SJCRH30 (cell line): ENCODE measurements at regions not wholly inside any gene's neighbourhood (a gene's known extent, or its start where the extent isn't known, plus 50 kb on each side); places are given as distances from the start of the nearest gene placed in this dataset.
"Not testable (repeated sequence)": the region's sequence is repeated elsewhere in the genome, so short reads cannot be mapped to it uniquely, and the experiment has no call there.

Experiments
- DNase-seq, 2 experiments: peaks; one replicate each; pipeline ENCODE4 v3.0.0-alpha.2; 2015 to 2020
- H3K27ac ChIP-seq: fragments of 250-450 bp; sonication (Bioruptor Pico); 2 replicates; pipeline ENCODE4 v1.5.1; 2020; ENCODE audit warnings: mild to moderate bottlenecking, moderate library complexity
- H3K27me3 ChIP-seq: fragments of 250-450 bp; sonication (Bioruptor Pico); 2 replicates; pipeline ENCODE4 v1.5.1; 2020; ENCODE audit warnings: mild to moderate bottlenecking, moderate library complexity
- H3K36me3 ChIP-seq: fragments of 250-450 bp; sonication (Bioruptor Pico); 2 replicates; pipeline ENCODE4 v1.5.1; 2020; ENCODE audit warnings: mild to moderate bottlenecking, moderate library complexity
- H3K4me1 ChIP-seq: fragments of 250-450 bp; sonication (Bioruptor Pico); 2 replicates; pipeline ENCODE4 v1.5.1; 2020; ENCODE audit warnings: mild to moderate bottlenecking, moderate library complexity
- H3K4me3 ChIP-seq: fragments of 250-450 bp; sonication (Bioruptor Pico); 2 replicates; pipeline ENCODE4 v1.5.1; 2020; ENCODE audit warnings: mild to moderate bottlenecking, moderate library complexity
- H3K9me3 ChIP-seq: fragments of 250-450 bp; sonication (Bioruptor Pico); replicated peaks from 2 replicates; pipeline ENCODE4 v1.5.1; 2020; ENCODE audit warnings: mild to moderate bottlenecking, moderate library complexity

DNA sequence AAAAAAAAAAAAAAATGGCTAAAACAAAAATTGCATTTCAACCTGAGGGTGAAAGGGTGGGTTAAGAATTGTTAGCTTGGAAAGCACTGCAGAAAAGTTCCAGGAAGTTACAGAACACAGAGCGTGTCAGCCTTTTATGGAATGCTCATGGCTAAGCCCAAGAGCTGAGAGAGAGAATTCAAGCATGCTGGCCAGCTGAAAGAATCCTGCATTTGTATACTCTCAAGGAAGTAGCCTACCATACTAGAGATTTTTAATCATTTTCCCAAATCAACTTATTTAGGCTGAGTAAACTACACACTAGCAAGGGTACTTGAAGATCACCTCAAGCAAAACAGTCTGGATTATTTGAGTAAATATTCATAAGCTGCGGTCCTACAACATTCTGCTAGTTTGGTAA lies 153.9 kb downstream of the KCNJ2 start:
- no peaks in the 10 kb centered on the region for H3K27me3 ChIP-seq

DNA sequence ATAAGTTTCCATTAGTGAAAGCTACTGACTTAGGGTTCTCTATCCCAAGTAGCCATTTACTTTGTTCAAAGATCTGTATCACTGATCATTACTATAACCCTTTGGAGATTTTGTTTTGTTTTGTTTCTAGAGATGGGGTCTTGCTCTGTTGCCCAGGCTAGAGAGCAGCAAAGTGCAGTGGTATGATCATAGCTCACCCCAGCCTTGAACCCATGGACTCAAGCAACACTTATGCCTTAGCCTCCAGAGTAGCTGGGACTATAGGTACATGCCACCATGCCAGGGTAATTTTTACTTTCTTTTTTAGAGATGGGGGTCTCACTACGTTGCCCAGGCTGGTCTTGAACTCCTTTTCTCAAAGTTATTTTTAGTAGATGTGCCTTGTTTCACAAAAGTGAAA lies 154.7 kb downstream of the KCNJ2 start:
- Histone ChIP-seq H3K9me3 (no peaks in the 10 kb centered on the region), H3K27me3 (no peaks in the 10 kb centered on the region), H3K4me3 (no peak overlapping the region), H3K27ac (no peak overlapping the region), H3K4me1 (peaks cover 16% of the 10 kb centered on the region), H3K36me3 (no peaks in the 10 kb centered on the region)
- DNase-seq: no peak

More for the DNA sequence above, 153.9 kb downstream of the KCNJ2 start:
- Histone ChIP-seq H3K9me3 (no peaks in the 10 kb centered on the region), H3K36me3 (no peaks in the 10 kb centered on the region), H3K4me1 (peaks cover 21% of the 10 kb centered on the region), H3K27ac (no peak overlapping the region), H3K4me3 (no peak overlapping the region)
- no peak for DNase-seq

DNA sequence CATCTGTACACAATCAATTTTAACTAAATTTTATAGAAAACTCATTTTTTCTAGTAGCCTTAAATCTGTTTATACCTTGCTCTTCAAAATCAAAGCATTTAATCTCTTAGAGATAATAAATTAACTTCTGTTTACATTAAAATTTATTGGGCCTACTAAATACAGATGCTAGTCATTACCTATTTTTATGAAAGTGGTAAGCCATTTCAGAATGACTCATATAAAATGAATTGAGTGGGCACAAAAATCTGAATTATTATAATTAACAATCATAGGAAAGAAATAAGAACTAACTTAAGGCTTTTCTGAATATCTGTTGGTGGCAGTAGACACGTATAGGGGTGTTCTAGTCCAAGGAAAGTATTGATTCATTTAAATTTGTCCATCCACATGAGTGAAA lies 157.9 kb downstream of the KCNJ2 start:
- DNase-seq: no peak
- H3K9me3 ChIP-seq: no peaks in the 10 kb centered on the region
- H3K4me1 ChIP-seq: no peaks in the 10 kb centered on the region
- no peak overlapping the region for H3K27ac ChIP-seq
- H3K27me3 ChIP-seq: no peaks in the 10 kb centered on the region
- H3K4me3 ChIP-seq: no peak overlapping the region
- H3K36me3 ChIP-seq: no peaks in the 10 kb centered on the region

DNA sequence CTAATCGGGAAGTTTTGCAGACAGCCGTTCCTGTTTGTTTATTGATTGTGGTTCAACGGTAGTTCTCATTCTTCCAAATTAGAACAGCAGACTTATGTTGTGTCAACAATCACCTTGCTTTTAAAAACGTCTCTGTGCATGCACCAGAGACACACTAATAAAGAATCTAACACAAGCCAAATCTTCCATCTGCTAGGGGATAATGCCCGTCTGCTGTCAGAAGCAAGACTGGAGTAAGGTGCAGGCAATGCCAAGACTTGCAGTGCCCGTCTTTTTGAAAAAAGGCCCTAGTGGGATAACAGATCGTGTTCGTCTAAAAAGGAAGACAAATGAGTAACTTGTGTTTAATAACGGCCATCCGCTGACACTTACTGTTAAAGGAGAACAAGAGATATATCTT lies 158.4 kb downstream of the KCNJ2 start:
- no peak overlapping the region for H3K4me3 ChIP-seq
- H3K27ac ChIP-seq: no peak overlapping the region
- no peaks in the 10 kb centered on the region for H3K9me3 ChIP-seq
- DNase-seq: no peak
- no peaks in the 10 kb centered on the region for H3K27me3 ChIP-seq
- no peaks in the 10 kb centered on the region for H3K4me1 ChIP-seq
- no peaks in the 10 kb centered on the region for H3K36me3 ChIP-seq

DNA sequence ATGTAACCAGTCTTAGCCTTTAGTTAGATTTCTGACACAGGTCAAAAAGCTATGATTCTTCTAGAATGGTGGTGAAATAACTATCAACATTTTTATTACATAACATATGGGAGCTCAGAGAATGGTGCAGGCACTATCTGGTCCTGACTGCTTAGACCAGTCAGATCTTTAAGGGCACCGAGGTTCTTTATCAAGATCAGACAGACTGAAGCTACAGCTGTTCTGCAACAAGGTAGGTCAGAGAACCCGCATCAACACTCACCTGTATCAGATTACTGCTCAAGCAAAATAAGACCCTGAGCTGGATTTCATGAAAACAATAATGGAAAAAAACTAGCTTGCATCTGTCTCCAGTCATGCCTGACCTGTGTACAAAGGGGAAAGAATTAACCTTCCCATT lies 160.4 kb downstream of the KCNJ2 start:
- Histone ChIP-seq H3K36me3 (no peaks in the 10 kb centered on the region), H3K27ac (no peak overlapping the region), H3K4me1 (no peaks in the 10 kb centered on the region), H3K9me3 (no peaks in the 10 kb centered on the region), H3K27me3 (no peaks in the 10 kb centered on the region), H3K4me3 (no peak overlapping the region)
- no peak for DNase-seq

DNA sequence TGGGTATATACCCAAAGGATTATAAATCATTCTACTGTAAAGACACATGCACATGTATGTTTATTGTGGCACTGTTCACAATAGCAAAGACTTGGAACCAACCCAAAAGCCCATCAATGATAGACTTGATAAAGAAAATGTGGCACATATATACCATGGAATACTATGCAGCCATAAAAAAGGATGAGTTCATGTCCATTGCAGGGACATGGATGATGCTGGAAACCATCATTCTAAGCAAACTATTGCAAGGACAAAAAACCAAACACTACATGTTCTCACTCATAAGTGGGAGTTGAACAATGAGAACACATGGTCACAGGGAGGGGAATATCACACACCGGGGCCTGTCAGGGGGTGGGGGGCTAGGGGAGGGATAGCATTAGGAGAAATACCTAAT lies 161.7 kb downstream of the KCNJ2 start:
- not testable (repeated sequence) for H3K27me3 ChIP-seq, H3K36me3 ChIP-seq, H3K27ac ChIP-seq, H3K4me3 ChIP-seq, DNase-seq, H3K9me3 ChIP-seq, H3K4me1 ChIP-seq

DNA sequence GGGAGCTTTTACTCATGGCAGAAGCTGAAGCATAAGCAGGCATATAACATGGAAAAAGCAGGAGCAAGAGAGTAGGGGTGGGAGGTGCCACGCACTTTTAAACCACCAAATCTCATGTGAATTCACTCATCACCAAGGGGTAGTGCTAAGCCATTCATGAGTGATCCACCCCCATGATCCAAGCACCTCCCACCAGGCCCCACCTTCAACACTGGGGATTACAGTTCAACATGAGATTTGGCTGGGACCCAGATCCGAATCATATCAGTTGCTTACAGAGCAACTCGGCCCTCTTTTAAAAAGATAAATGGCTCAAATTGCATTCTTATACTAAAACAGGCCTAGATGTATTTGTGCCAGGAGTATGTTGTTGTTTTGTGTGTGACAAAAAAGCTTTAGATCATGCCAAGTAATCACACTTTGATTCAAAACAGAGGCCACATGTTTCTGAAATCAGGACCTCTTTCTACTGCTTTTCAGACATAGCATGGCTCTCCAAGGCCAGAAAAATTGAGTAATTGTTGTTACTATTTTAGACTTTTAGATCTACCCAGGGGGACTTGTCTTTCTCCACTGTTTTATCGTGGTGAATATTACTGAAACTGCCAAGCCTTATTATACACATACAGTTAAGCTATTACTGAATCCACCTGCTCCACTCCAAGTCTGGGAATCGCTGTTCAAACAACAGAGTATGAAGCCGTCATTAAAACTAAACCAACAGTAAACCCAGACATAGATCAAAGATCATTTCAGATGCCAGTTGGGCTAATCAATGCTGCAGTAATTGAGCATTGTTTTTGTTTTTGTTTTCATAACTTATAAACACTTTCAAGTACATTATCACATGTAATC lies 163.3 kb downstream of the KCNJ2 start:
- H3K27ac ChIP-seq: no peak overlapping the region
- no peaks in the 10 kb centered on the region for H3K27me3 ChIP-seq
- no peaks in the 10 kb centered on the region for H3K4me1 ChIP-seq
- DNase-seq: no peak
- H3K36me3 ChIP-seq: no peaks in the 10 kb centered on the region
- no peaks in the 10 kb centered on the region for H3K9me3 ChIP-seq
- no peak overlapping the region for H3K4me3 ChIP-seq

DNA sequence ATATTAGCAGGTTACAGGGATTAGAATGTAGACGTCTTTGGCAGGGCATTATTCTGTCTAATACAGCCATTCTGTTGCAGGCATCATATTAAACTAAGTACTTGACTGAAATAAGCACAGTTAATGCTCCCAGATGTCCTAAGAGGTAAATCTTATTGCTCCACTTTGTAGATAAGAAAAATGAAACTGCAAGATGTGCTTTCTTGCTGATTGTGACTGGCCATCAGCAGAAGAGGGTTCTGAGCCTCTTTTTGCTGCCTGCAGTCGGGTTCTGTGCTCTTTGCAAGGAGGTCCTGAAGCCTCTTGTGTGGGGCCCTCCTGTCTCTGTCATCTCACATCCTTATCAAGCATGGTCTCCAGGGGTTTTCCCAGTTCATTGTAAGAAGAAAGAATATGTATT lies 167.1 kb downstream of the KCNJ2 start:
- no peaks in the 10 kb centered on the region for H3K4me1 ChIP-seq
- DNase-seq: no peak
- no peaks in the 10 kb centered on the region for H3K27me3 ChIP-seq
- no peak overlapping the region for H3K27ac ChIP-seq
- H3K36me3 ChIP-seq: no peaks in the 10 kb centered on the region
- H3K4me3 ChIP-seq: no peak overlapping the region
- no peaks in the 10 kb centered on the region for H3K9me3 ChIP-seq

DNA sequence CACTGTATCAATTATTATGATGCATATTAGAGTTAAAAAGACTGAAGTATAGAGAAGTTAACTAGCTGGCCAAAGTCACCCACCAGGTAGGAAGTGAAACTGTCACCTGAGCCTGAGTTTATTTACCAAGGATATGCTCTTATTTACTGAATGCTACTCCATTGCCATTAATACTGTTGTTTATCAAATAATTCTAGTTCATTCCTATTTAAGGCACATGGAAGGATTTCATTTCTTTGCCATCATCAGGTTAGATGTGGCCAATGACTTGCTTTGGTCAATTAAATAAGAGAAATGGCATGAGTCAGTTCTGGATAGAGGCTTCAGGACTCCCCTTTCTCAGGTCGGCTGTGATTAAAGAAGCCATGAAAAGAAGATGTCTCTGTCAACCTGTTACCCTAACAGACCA lies 169.6 kb downstream of the KCNJ2 start:
- no peaks in the 10 kb centered on the region for H3K9me3 ChIP-seq
- no peak overlapping the region for H3K4me3 ChIP-seq
- H3K27ac ChIP-seq: no peak overlapping the region
- no peaks in the 10 kb centered on the region for H3K27me3 ChIP-seq
- no peaks in the 10 kb centered on the region for H3K36me3 ChIP-seq
- H3K4me1 ChIP-seq: no peaks in the 10 kb centered on the region
- DNase-seq: no peak

DNA sequence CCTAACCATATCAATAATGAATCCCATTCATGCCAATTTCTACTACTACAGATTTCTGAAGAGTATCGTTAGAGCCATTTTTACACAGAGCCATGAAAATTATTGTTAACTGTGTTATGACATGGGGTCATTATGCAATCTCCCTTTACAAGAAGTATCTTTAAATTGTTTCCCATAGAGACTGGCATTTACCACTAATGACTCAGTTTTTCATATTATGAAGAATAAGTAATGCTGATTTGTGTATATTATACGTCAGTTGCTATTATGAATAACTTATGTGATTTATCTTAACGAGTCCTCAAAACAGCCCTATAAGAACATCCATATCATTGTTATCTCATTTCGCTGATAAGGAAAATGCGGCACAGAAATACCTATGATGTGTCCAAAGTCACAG lies 173.8 kb downstream of the KCNJ2 start:
- no peak overlapping the region for H3K27ac ChIP-seq
- H3K9me3 ChIP-seq: no peaks in the 10 kb centered on the region
- H3K27me3 ChIP-seq: no peaks in the 10 kb centered on the region
- H3K4me3 ChIP-seq: no peak overlapping the region
- H3K4me1 ChIP-seq: no peaks in the 10 kb centered on the region
- H3K36me3 ChIP-seq: no peaks in the 10 kb centered on the region
- no peak for DNase-seq

DNA sequence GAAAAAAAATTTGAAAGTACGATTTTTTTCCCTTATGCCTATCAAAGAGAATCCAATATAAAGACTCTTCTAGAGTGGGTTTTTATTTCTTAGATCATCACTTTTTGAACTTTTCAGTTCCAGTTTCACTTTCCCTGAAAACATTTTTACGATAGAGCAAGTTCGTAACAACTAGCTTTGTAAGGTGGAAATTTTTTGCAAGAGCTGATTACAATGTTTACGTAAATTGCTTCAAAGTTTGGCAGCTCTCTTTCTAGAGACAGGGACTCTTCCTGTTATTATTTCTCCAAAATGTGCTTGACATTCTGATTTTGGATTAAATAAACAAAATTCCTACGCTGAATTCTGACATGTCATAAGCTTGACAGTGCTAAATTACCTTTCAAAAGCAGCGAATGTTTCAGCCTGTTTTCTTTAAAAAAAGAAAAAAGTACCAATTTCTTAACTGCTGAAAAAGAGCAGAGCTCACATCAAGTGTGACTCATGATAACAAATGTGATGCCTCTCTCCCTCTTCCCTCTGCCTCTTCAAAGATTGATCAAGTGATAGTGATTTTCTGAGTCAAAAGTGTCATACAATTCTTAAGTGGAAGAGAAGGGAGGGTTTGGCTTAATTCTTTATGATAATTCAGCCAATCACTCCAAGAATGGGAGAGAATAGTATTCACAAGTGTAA lies 175.2 kb downstream of the KCNJ2 start:
- Histone ChIP-seq H3K36me3 (no peaks in the 10 kb centered on the region), H3K4me3 (no peak overlapping the region), H3K27ac (no peak overlapping the region), H3K4me1 (no peaks in the 10 kb centered on the region), H3K9me3 (no peaks in the 10 kb centered on the region), H3K27me3 (no peaks in the 10 kb centered on the region)
- no peak for DNase-seq

DNA sequence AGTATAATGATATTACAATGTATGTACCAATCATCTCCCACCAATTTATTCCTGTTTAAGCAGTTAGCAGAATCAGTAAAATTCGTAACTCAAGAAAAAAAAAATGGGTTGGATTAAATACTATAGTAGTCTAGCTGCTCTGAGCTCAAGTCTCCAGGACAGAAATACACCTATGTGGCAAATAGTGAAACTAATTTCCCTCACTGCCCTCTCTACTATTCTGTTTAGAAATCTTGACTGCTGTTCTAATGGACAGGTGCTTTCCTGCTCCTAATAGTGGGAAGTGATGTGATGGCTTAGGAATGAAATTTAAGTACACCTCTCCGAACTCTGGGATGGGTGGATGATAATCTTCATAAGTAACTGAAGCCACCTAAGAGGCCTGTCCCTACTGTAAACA lies 175.7 kb downstream of the KCNJ2 start:
- DNase-seq: no peak
- no peak overlapping the region for H3K27ac ChIP-seq
- no peaks in the 10 kb centered on the region for H3K36me3 ChIP-seq
- H3K27me3 ChIP-seq: no peaks in the 10 kb centered on the region
- H3K4me3 ChIP-seq: no peak overlapping the region
- H3K4me1 ChIP-seq: no peaks in the 10 kb centered on the region
- no peaks in the 10 kb centered on the region for H3K9me3 ChIP-seq

DNA sequence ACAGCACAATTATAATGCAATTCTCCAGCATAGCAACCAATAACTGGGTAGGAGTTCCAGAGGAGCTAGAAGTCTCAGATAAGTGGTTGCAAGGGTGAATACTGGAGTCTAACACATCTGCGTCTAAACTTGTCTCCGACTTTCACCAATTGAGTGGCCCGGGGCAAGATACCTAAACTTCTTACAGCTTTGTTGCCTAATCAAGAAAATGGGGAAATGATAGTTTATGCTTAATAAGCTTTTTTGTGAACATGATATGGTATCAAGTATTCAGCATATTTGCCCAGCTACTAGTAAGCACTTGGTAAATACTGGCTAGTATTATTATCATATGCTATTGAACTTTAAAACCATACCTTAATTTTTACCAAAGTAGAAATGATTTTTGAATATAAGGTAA lies 183.5 kb downstream of the KCNJ2 start:
- Histone ChIP-seq H3K4me1 (no peaks in the 10 kb centered on the region), H3K36me3 (no peaks in the 10 kb centered on the region), H3K9me3 (no peaks in the 10 kb centered on the region), H3K4me3 (no peak overlapping the region), H3K27me3 (no peaks in the 10 kb centered on the region), H3K27ac (no peak overlapping the region)
- no peak for DNase-seq

DNA sequence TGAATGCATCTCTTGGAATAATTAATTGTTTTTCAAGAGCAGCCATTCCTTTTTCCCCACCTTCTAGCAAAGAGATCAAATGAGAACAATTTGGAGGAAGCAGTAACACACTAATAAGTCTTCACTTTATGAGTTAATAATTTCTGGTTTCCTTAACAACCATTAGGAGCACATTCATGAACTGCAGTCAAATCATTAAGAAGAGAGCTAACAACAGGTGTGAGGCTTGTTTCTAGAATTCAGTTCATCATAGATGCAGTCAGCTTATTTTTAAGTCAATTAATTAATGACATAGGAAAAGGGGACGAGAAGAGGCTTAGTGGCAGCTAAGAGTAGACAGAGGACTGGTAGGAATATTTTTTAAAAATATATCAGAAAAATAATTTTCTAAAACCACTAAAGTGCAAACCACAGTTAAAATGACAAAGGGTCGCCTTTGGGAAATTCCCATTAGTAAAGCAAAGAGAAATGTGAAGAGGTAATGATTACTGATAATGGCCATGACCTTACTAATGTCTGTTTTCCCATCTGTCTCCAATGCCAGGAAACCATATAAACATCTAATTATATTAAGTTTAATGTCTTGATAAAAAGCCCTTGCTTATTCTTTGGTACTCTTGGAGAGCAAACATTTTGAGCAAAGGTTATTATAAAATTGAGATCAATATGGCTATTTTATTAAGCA lies 184.2 kb downstream of the KCNJ2 start:
- DNase-seq: no peak
- Histone ChIP-seq H3K4me3 (no peak overlapping the region), H3K36me3 (no peaks in the 10 kb centered on the region), H3K27me3 (no peaks in the 10 kb centered on the region), H3K27ac (no peak overlapping the region), H3K9me3 (no peaks in the 10 kb centered on the region), H3K4me1 (no peaks in the 10 kb centered on the region)

DNA sequence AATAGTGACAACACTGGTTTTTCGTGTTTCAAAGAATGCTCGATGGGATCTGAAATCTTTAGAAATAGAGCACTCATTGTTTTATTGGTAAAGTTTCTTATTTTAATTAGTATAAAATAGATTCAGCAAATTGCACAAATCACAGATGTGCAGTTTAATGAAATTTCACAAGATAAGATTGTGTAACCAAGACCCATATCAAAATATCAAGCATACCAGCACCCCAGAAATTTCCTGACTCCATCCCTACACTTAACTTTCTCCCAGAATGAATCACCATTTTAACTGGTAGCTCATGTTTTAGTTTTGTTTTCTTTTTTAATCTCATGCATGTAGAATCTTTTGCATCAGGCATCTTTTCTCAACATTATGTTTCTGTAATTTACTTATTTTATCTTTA lies 185.9 kb downstream of the KCNJ2 start:
- H3K4me3 ChIP-seq: no peak overlapping the region
- no peaks in the 10 kb centered on the region for H3K27me3 ChIP-seq
- no peaks in the 10 kb centered on the region for H3K4me1 ChIP-seq
- H3K9me3 ChIP-seq: no peaks in the 10 kb centered on the region
- H3K27ac ChIP-seq: no peak overlapping the region
- no peaks in the 10 kb centered on the region for H3K36me3 ChIP-seq
- DNase-seq: no peak
